ENCODE measurements at regions not wholly inside any gene's neighbourhood (a gene's known extent, or its start where the extent isn't known, plus 50 kb on each side); places are given as distances from the start of the nearest gene placed in this dataset.

DNA sequence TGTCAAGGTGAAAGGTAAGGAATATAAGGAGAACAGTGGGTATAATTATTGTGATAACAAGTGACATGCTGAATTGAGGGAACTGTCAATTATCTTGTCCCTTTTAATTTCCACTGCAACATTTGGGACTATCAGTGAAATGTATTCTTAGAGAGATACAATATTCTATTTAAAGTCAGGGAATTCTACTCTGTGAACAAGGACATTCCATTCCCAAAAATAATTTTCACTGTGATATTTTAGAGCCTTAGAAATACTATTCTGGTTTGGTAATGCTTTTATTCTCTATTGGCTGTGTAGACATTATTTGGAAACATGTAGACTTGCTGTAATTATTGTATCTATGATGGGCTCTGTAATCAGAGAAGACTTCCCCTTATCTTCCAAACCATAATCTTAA, 248.0 kb upstream of the PCSK5 start:
- DNase-seq, result no peak
- Mint-ChIP-seq H3K4me3 (no peak overlapping the region), H3K27me3 (no peaks in the 10 kb centered on the region), H3K36me3 (ENCODE audit: insufficient read depth) (no peaks in the 10 kb centered on the region), H3K27ac (no peak overlapping the region), H3K4me1 (ENCODE audit: low read depth in 2 of 2) (no peaks in the 10 kb centered on the region), H3K9me3 (peaks cover 0 to 7% of the 10 kb centered on the region in 2 donors)
- ATAC-seq (replicated peaks), result no peak

DNA sequence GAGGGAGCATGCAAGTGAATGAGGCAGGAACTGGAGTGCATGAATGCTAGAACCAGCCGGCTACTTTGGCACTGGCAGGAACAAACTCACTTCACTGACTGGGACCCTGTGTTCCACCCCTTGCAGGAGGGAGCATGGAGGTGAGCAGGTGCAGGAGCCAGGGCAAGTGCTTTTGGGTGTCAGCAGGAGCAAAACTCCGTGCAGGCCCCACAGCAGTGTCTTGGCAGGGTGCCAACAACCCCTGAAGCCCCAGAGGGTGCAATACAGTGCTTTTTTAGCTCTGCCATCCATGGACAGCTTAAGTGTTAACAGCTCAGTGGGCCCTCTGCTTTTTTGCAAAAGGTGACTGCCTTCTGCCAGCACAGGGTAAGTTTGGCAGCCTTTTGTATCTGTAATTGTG, 245.8 kb upstream of the PCSK5 start:
- Mint-ChIP-seq H3K4me1 (ENCODE audit: low read depth in 2 of 2) (no peaks in the 10 kb centered on the region), H3K36me3 (ENCODE audit: insufficient read depth) (no peaks in the 10 kb centered on the region), H3K4me3 (no peak overlapping the region), H3K27me3 (no peaks in the 10 kb centered on the region), H3K27ac (no peak overlapping the region), H3K9me3 (peaks cover 4 to 7% of the 10 kb centered on the region in 2 donors)
- ATAC-seq (replicated peaks), result no peak
- DNase-seq, result no peak

DNA sequence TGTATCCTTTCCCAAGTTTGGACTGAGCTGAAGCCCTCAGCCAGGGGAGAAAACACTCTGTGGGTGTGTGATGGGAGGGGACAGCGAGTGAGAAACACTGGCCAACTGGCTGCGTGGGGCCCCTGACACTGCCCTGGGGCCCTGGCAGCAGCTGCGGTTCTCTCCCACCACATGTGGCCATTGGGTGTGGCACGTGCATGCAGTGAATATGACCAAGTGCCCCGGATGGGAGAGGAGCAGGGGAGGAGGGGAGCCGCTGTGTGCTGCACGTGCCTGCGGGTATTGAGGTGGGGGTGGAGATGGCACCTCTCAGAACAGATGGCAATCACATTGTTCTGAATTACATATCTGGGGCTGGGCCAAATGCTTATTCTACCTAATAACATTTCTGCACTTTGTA, 242.4 kb upstream of the PCSK5 start:
- H3K9me3 Mint-ChIP-seq, result peaks cover 4 to 7% of the 10 kb centered on the region in 2 donors
- ATAC-seq (replicated peaks), result no peak
- no peaks in the 10 kb centered on the region for H3K27me3 Mint-ChIP-seq
- H3K4me1 Mint-ChIP-seq (ENCODE audit: low read depth in 2 of 2), result no peaks in the 10 kb centered on the region
- no peak overlapping the region for H3K27ac Mint-ChIP-seq
- DNase-seq, result no peak
- H3K4me3 Mint-ChIP-seq, result no peak overlapping the region
- H3K36me3 Mint-ChIP-seq (ENCODE audit: insufficient read depth), result no peaks in the 10 kb centered on the region

DNA sequence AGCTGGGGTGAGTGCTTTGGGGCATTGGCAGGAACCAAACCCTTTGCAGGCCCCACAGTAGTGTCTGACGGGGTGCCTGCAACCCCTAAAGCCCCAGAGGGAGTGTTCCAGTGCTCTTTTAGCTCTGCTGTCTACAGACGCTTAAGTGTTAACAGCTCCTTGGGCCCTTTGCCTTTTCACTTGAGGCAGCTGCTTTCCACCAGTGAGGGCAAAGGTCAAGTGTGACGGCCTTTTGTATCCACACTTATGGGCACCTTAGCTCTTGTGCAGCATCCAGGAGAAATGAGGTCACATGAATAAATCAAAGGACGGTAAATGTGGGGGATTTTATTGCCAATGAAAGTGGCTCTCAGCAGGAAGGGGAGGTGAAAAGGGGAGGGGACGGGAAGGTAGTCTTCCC, 241.4 kb upstream of the PCSK5 start:
- DNase-seq (no peak), ATAC-seq (replicated peaks) (no peak)
- Mint-ChIP-seq H3K36me3 (ENCODE audit: insufficient read depth) (no peaks in the 10 kb centered on the region), H3K27ac (no peak overlapping the region), H3K4me3 (no peak overlapping the region), H3K9me3 (peaks cover 4 to 7% of the 10 kb centered on the region in 2 donors), H3K27me3 (no peaks in the 10 kb centered on the region), H3K4me1 (ENCODE audit: low read depth in 2 of 2) (no peaks in the 10 kb centered on the region)

DNA sequence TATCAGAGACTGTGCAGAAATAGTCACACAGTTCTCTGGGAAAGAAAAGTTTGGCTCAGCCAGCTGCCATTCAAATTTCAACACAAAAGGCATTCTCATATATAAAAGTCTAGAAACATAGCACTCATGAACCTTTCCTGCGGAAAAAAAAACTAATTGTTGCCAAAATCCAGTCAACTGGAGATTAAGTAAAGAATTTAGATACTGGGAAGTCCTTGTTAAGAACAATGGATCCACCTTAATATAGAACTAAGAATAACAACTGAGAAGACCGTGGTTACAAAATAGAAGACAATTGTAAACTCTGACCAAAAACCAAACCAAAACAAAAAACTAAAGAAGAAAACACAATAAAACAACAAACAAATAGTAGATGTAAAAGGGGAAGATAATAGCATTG, 238.8 kb upstream of the PCSK5 start:
- DNase-seq, result no peak
- H3K36me3 Mint-ChIP-seq (ENCODE audit: insufficient read depth), result no peaks in the 10 kb centered on the region
- no peak overlapping the region for H3K27ac Mint-ChIP-seq
- ATAC-seq (replicated peaks), result no peak
- H3K27me3 Mint-ChIP-seq, result no peaks in the 10 kb centered on the region
- no peaks in the 10 kb centered on the region for H3K4me1 Mint-ChIP-seq (ENCODE audit: low read depth in 2 of 2)
- H3K4me3 Mint-ChIP-seq, result no peak overlapping the region
- H3K9me3 Mint-ChIP-seq, result peaks cover under 1 to 6% of the 10 kb centered on the region in 2 donors

DNA sequence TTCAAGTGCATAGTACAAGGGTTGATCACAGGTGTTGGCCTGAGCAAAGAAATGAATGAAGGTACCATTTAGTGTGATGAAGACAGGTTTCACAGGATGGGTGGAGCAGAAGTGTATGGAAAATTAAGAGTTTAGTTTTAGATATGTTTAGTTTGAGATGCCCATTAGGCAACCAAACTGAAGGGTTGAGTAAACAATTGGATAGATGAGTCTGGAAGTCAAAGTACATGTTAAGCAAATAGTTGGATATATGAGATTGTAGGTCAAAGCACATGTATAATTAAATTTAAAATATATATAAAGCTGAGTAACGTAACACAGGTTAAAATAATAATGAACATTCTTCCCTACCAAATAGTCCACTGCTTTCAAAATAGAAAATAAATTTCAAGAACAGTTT, 237.1 kb upstream of the PCSK5 start:
- Mint-ChIP-seq H3K27me3 (no peaks in the 10 kb centered on the region), H3K9me3 (peaks cover 0 to 2% of the 10 kb centered on the region in 2 donors), H3K4me1 (ENCODE audit: low read depth in 2 of 2) (no peaks in the 10 kb centered on the region), H3K36me3 (ENCODE audit: insufficient read depth) (no peaks in the 10 kb centered on the region), H3K4me3 (no peak overlapping the region), H3K27ac (no peak overlapping the region)
- ATAC-seq (replicated peaks) (no peak), DNase-seq (no peak)

DNA sequence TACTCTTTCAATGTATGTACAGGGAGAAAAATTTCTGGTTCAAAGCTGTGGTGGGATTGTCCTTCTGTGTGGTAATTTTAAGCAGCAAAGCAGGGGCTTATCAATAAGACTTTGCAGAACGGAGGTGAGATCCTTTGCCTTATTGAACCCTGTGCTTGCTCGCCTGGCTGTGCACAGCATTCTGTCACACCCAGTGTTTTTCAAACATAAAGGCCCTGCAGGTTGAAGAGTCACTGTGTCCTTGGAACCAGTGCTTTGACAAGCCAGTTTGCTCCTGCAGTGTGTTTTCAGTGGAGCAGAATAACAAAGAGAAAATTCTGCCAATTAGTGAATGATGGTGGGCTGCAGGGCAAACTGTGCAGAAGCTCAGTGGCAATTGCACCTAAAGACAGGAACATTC, 236.7 kb upstream of the PCSK5 start:
- Mint-ChIP-seq H3K27ac (no peak overlapping the region), H3K36me3 (ENCODE audit: insufficient read depth) (no peaks in the 10 kb centered on the region), H3K4me3 (no peak overlapping the region), H3K27me3 (no peaks in the 10 kb centered on the region), H3K9me3 (peaks cover 0 to 2% of the 10 kb centered on the region in 2 donors), H3K4me1 (ENCODE audit: low read depth in 2 of 2) (no peaks in the 10 kb centered on the region)
- DNase-seq, result no peak
- ATAC-seq (replicated peaks), result no peak

DNA sequence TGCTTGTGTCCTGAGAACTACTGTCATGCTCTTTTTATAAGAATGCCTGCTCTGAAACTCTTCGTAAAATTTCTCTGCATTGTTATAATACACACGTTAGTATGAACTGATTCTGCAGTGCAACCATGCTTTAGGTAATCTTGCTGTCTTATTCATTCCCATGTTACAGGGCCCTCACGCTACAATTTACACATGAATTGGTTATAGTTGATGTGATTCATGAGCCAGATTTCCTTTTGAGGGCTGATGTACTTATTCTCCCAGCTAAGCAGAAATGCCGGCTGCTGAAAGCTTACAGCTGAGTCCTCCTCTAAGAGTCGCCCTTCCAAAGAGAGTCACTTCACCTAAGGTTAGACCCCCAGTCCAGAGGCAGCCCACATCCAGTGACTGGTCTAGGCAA, 233.5 kb upstream of the PCSK5 start:
- Mint-ChIP-seq H3K4me1 (ENCODE audit: low read depth in 2 of 2) (no peaks in the 10 kb centered on the region), H3K27ac (no peak overlapping the region), H3K27me3 (no peaks in the 10 kb centered on the region), H3K9me3 (peaks cover 0 to 3% of the 10 kb centered on the region in 2 donors), H3K4me3 (no peak overlapping the region), H3K36me3 (ENCODE audit: insufficient read depth) (no peaks in the 10 kb centered on the region)
- ATAC-seq (replicated peaks) (no peak), DNase-seq (no peak)

DNA sequence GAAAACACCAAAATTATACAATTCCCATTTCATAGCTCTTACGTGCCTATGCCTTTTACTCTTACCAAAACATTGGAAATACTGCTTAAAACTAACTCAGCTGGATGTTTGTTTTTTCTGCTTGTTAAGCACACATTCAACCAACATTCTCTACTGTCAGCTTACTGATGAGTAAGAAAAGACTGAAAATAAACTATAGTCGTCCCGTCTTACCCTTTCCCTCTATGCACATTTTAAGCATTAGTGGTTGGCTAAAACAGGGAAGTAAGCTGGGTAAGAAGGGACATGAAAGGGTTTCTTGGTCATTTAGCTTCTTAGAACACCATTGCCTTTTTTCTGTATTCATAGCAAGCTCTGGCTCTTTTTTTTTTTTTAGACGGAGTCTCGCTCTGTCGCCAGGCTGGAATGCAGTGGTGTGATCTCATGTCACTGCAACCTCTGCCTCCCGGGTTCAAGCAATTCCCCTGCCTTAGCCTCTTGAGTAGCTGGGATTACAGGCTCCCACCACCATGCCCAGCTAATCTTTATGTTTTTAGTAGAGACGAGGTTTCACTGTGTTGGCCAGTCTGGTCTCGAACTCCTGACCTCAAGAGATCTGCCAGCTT, 232.1 kb upstream of the PCSK5 start:
- ATAC-seq (replicated peaks) (no peak), DNase-seq (no peak)
- Mint-ChIP-seq H3K27me3 (no peaks in the 10 kb centered on the region), H3K4me1 (ENCODE audit: low read depth in 2 of 2) (no peaks in the 10 kb centered on the region), H3K27ac (no peak overlapping the region), H3K4me3 (no peak overlapping the region), H3K36me3 (ENCODE audit: insufficient read depth) (no peaks in the 10 kb centered on the region), H3K9me3 (peaks cover 0 to 3% of the 10 kb centered on the region in 2 donors)

DNA sequence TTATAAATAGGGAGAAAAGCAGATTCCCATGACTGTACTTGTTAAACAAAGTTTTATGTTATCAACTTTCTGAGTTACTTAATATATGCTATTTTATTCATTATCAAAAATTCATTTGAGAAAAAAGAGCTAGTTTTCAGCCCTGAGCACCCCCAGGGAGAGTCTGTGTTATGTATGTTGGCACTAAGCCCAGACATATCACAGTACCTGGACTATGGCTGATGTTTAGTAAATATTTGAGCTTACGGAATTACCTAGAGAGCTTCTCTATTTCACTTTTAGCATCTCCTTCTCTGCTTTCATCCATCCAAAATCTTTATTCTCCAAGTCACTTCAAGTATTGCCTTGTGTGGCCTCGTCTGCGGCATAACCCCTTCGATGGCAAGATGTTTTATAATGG, 225.9 kb upstream of the PCSK5 start:
- Mint-ChIP-seq H3K4me1 (ENCODE audit: low read depth in 2 of 2) (no peaks in the 10 kb centered on the region), H3K9me3 (peaks cover 0 to 5% of the 10 kb centered on the region in 2 donors), H3K27me3 (no peaks in the 10 kb centered on the region), H3K27ac (no peak overlapping the region), H3K36me3 (ENCODE audit: insufficient read depth) (no peaks in the 10 kb centered on the region), H3K4me3 (no peak overlapping the region)
- no peak for DNase-seq
- ATAC-seq (replicated peaks), result no peak

DNA sequence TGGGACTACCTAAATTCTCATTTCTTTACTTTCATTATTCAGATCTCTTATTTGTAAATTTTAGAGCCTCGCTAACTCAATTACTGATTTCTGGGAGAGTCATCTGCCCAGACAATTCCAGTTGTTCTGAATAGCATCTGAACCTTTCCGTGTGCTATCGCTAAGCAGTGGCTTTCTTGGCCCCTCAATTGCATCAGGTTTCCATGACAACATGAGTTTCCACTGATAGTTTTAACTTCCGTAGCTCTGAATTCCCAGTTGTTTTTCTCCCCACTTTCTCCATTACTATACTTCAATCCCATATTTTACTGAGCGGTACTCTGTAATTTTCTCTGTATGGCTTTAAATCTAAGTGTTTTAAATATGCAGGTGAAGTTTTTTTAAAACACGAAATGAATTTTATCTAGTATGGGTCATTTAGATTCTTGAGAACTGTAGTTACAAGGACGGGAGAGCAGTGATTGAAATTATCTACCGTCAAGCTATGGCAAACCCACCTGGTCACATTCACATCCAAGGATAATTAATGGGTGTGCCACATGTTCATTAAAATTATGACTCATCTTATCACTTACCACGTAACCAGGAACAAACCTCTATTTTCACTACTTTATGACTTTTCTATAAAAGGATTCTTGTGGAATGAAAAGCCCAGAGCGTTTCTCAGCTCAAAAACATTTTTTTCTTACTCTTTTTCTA, 223.5 kb upstream of the PCSK5 start:
- Mint-ChIP-seq H3K27me3 (no peaks in the 10 kb centered on the region), H3K27ac (no peak overlapping the region), H3K4me3 (no peak overlapping the region), H3K9me3 (peaks cover 0 to 4% of the 10 kb centered on the region in 2 donors), H3K4me1 (ENCODE audit: low read depth in 2 of 2) (no peaks in the 10 kb centered on the region), H3K36me3 (ENCODE audit: insufficient read depth) (no peaks in the 10 kb centered on the region)
- ATAC-seq (replicated peaks) (no peak), DNase-seq (no peak)

DNA sequence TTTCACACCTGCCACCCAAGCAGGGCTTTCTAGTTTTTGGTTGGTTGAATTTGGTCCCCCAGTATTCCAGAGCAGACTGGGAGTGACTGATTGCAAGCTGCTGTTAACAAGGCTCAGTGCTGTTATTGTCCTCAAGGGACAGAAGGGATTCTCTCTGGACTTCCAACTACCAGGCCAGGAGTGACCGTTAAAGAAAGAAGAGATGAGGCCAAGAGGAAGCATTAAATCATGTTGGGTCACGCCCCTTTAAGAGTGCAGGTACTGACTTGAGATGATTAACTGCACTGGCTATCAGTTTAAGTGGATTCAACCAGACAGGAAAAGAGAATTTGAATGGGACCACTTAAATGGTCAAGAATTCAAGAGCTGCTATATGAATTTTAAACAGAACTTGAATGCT, 220.8 kb upstream of the PCSK5 start:
- ATAC-seq (replicated peaks) (no peak), DNase-seq (no peak)
- no peaks in the 10 kb centered on the region for H3K4me1 Mint-ChIP-seq (ENCODE audit: low read depth in 2 of 2)
- H3K27ac Mint-ChIP-seq, result no peak overlapping the region
- H3K9me3 Mint-ChIP-seq, result peaks cover 0 to 4% of the 10 kb centered on the region in 2 donors
- H3K27me3 Mint-ChIP-seq, result no peaks in the 10 kb centered on the region
- no peak overlapping the region for H3K4me3 Mint-ChIP-seq
- H3K36me3 Mint-ChIP-seq (ENCODE audit: insufficient read depth), result peaks cover 3% of the 10 kb centered on the region

DNA sequence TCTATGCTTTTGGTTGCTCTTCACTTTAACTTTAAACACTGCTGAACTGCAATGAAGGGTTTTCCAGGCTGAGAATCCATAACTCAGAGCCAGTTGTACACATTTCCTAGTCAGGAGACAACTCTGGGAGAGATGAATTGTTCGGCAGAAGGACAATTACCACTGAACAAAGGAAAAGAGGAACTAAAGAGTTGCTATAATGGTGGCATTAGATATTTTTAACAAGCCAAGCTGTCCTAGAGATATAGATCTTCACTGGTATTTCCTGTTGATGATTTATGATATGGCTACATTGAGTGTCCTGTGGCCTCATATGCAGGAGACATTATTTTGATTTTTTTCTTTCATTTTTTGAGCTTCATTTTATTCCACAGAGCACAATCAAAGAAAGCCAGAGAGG, 219.1 kb upstream of the PCSK5 start:
- Mint-ChIP-seq H3K4me3 (no peak overlapping the region), H3K27me3 (no peaks in the 10 kb centered on the region), H3K9me3 (peaks cover 4 to 7% of the 10 kb centered on the region in 2 donors), H3K4me1 (ENCODE audit: low read depth in 2 of 2) (no peaks in the 10 kb centered on the region), H3K27ac (no peak overlapping the region), H3K36me3 (ENCODE audit: insufficient read depth) (peaks cover 3% of the 10 kb centered on the region)
- DNase-seq, result no peak
- no peak for ATAC-seq (replicated peaks)

DNA sequence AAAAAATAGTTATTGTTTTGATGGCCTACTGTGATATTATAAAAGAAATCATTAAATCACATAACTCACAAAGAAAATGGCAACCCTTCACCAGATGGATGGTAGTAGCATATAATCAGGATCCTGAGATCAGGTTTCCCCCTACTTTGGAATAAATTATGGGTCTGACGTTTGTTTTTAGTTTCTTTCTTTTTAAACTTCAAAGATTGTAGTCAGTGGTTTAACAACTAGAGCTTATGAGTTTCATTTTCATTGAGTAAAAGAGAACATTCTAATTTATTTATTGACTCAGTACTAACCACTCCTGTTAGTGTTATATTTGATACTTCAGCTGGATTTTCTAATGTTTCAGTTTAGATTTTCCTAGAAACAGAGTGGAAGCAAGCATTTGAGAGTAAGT, 218.0 kb upstream of the PCSK5 start:
- peaks cover 4 to 7% of the 10 kb centered on the region in 2 donors for H3K9me3 Mint-ChIP-seq
- H3K4me1 Mint-ChIP-seq (ENCODE audit: low read depth in 2 of 2), result no peaks in the 10 kb centered on the region
- DNase-seq (no peak), ATAC-seq (replicated peaks) (no peak)
- no peaks in the 10 kb centered on the region for H3K27me3 Mint-ChIP-seq
- H3K4me3 Mint-ChIP-seq, result no peak overlapping the region
- H3K36me3 Mint-ChIP-seq (ENCODE audit: insufficient read depth), result peaks cover 3% of the 10 kb centered on the region
- no peak overlapping the region for H3K27ac Mint-ChIP-seq
